DOHH2 (cell line): ENCODE measurements at regions not wholly inside any gene's neighbourhood (a gene's known extent, or its start where the extent isn't known, plus 50 kb on each side); places are given as distances from the start of the nearest gene placed in this dataset.
"Not testable (repeated sequence)": the region's sequence is repeated elsewhere in the genome, so short reads cannot be mapped to it uniquely, and the experiment has no call there.

Experiments
- H3F3A ChIP-seq: fragments of 200-600 bp; sonication (generic), shearing (Covaris generic); 2 replicates; pipeline ENCODE4 v1.6.0; 2016; ENCODE audit warnings: antibody characterized with exemption, mild to moderate bottlenecking; ENCODE audit not compliant: control insufficient read depth, insufficient read depth
- H3K27ac ChIP-seq: fragments of 200-600 bp; sonication (generic); 2 replicates; pipeline ENCODE4 v1.5.1; 2014; ENCODE audit warnings: low read depth, mild to moderate bottlenecking, low read length, moderate library complexity
- H3K27me3 ChIP-seq: fragments of 200-600 bp; sonication (generic); 2 replicates; pipeline ENCODE4 v1.6.1; 2014; ENCODE audit warnings: mild to moderate bottlenecking, low read length, mixed read lengths; ENCODE audit not compliant: control insufficient read depth
- H3K36me3 ChIP-seq: fragments of 200-600 bp; sonication (generic); 2 replicates; pipeline ENCODE4 v1.6.1; 2014; ENCODE audit warnings: mild to moderate bottlenecking, low read length, moderate library complexity, mixed read lengths; ENCODE audit not compliant: control insufficient read depth
- H3K4me1 ChIP-seq: fragments of 200-600 bp; sonication (generic); 2 replicates; pipeline ENCODE4 v1.6.1; 2014; ENCODE audit warnings: mild to moderate bottlenecking, low read length, mixed read lengths; ENCODE audit not compliant: control insufficient read depth
- H3K4me2 ChIP-seq: fragments of 200-600 bp; sonication (generic); 2 replicates; pipeline ENCODE4 v1.6.0; 2014; ENCODE audit warnings: mild to moderate bottlenecking, low read length, moderate library complexity
- H3K4me3 ChIP-seq: fragments of 200-600 bp; sonication (generic); 2 replicates; pipeline ENCODE4 v1.5.1; 2014; ENCODE audit warnings: mild to moderate bottlenecking, low read length, mixed read lengths
- H3K79me2 ChIP-seq: fragments of 200-600 bp; sonication (generic); 2 replicates; pipeline ENCODE4 v1.6.1; 2014; ENCODE audit warnings: mild to moderate bottlenecking, low read length, mixed read lengths; ENCODE audit not compliant: control insufficient read depth
- H3K9me2 ChIP-seq: fragments of 200-600 bp; sonication (generic); replicated peaks from 2 replicates; pipeline ENCODE4 v1.6.1; 2014; ENCODE audit warnings: mild to moderate bottlenecking, low read length, mixed read lengths; ENCODE audit not compliant: control insufficient read depth
- H3K9me3 ChIP-seq: fragments of 200-600 bp; sonication (generic); 2 replicates; pipeline ENCODE4 v1.6.1; 2014; ENCODE audit warnings: antibody characterized with exemption, low read length, mixed read lengths; ENCODE audit not compliant: control insufficient read depth, insufficient read depth
- H4K20me1 ChIP-seq: fragments of 200-600 bp; sonication (generic); 2 replicates; pipeline ENCODE4 v1.6.0; 2014; ENCODE audit warnings: low read depth, mild to moderate bottlenecking, antibody characterized with exemption, low read length, moderate library complexity; ENCODE audit not compliant: control insufficient read depth, insufficient read depth
- CTCF ChIP-seq: fragments of 200-600 bp; sonication (generic); IDR thresholded peaks from one replicate; pipeline ENCODE4 v1.5.1; 2014; ENCODE audit warnings: antibody characterized with exemption, mild to moderate bottlenecking, low read depth, low read length; ENCODE audit not compliant: poor library complexity, severe bottlenecking
- EZH2phosphoT487 ChIP-seq: fragments of 200-600 bp; sonication (generic); IDR thresholded peaks from 2 replicates; pipeline ENCODE4 v1.6.1; 2017; ENCODE audit warnings: borderline replicate concordance, mild to moderate bottlenecking, antibody characterized with exemption, low read length, moderate library complexity, mixed read lengths

GRCh38 chr2:207375207-207375875 is 154.4 kb upstream of the CREB1 start:
- Histone ChIP-seq H3K9me3 (no peaks in the 10 kb centered on the region), H3K4me1 (no peaks in the 10 kb centered on the region), H3K4me3 (no peak overlapping the region), H3K27ac (no peak overlapping the region), H3K36me3 (no peaks in the 10 kb centered on the region), H3K27me3 (no peaks in the 10 kb centered on the region), H4K20me1 (no peaks in the 10 kb centered on the region), H3K9me2 (no peaks in the 10 kb centered on the region), H3K79me2 (no peaks in the 10 kb centered on the region), H3F3A (no peaks in the 10 kb centered on the region), H3K4me2 (no peak overlapping the region)
- TF ChIP-seq EZH2phosphoT487 (no peak), CTCF (no peak)

GRCh38 chr2:207378620-207379019 is 151.1 kb upstream of the CREB1 start:
- H3K79me2 ChIP-seq, H3K9me2 ChIP-seq, H3K4me1 ChIP-seq, H3F3A ChIP-seq, H3K4me2 ChIP-seq, H3K27ac ChIP-seq, H4K20me1 ChIP-seq, H3K4me3 ChIP-seq, H3K36me3 ChIP-seq, H3K27me3 ChIP-seq, H3K9me3 ChIP-seq: not testable (repeated sequence)

DNA sequence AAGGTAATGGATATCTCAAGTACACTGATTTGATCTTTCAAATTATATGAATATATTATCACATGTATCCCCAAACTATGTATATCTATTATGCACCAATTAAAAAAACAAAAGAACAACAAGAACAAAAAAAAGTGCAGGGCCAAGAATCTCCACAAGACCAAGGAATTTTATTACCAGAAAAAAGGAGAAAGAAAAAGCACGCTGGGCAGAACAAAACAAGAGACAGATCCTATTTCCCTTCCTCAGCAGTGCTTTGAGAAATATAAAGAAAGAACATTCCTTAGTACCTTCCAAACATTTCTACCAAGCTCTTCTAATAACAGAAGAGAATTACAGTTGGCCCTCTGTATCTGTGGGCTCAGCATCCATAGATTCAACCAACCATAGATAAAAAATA is 144.7 kb upstream of the CREB1 start:
- no peak overlapping the region for H3K4me2 ChIP-seq
- no peaks in the 10 kb centered on the region for H3K9me3 ChIP-seq
- no peaks in the 10 kb centered on the region for H3K4me1 ChIP-seq
- no peaks in the 10 kb centered on the region for H3K9me2 ChIP-seq
- H3K36me3 ChIP-seq, result no peaks in the 10 kb centered on the region
- H3K4me3 ChIP-seq, result no peak overlapping the region
- H3K79me2 ChIP-seq, result no peaks in the 10 kb centered on the region
- no peaks in the 10 kb centered on the region for H4K20me1 ChIP-seq
- H3F3A ChIP-seq, result no peaks in the 10 kb centered on the region
- no peaks in the 10 kb centered on the region for H3K27me3 ChIP-seq
- TF ChIP-seq CTCF (no peak), EZH2phosphoT487 (no peak)
- no peak overlapping the region for H3K27ac ChIP-seq

- Histone ChIP-seq H4K20me1 (no peaks in the 10 kb centered on the region), H3K27me3 (no peaks in the 10 kb centered on the region), H3K4me3 (no peak overlapping the region), H3K27ac (no peak overlapping the region), H3K9me2 (no peaks in the 10 kb centered on the region), H3K4me1 (no peaks in the 10 kb centered on the region), H3K4me2 (no peak overlapping the region), H3K36me3 (no peaks in the 10 kb centered on the region), H3K9me3 (no peaks in the 10 kb centered on the region), H3F3A (no peaks in the 10 kb centered on the region), H3K79me2 (no peaks in the 10 kb centered on the region)
- TF ChIP-seq CTCF (no peak), EZH2phosphoT487 (no peak)
Measured at GRCh38 chr2:207385903-207386302, 143.9 kb upstream of the CREB1 start.
